Heart right ventricle (tissue), 16 donors: ENCODE measurements at regions not wholly inside any gene's neighbourhood (a gene's known extent, or its start where the extent isn't known, plus 50 kb on each side); places are given as distances from the start of the nearest gene placed in this dataset.
A peak's percentile ranks its signal among the peaks of the same experiment; 100 is the strongest.

Experiments used
- ATAC-seq, 8 donors: fragments of 200-7000 bp; cut with Tn5 transposase; one replicate each; pipeline ENCODE4 v1.9.1; 2020; ENCODE audit warnings: mild to moderate bottlenecking in 8 of 8, moderate library complexity in 8 of 8, moderate number of reproducible peaks in 1 of 8
- DNase-seq, 2 donors: peaks; one replicate each; pipeline ENCODE4 v3.0.0-alpha.2; 2020
- H3K27ac ChIP-seq, 10 donors: fragments of 200-600 bp; sonication (generic) in 2 of 10; one replicate each; pipeline versions ENCODE4 v1.5.0 to v1.8.0; 2020 to 2022; ENCODE audit warnings: mild to moderate bottlenecking in 3 of 10
- H3K27me3 ChIP-seq, 7 donors: fragments of 200-600 bp; one replicate each; pipeline ENCODE4 v1.8.0; 2021 to 2022; ENCODE audit warnings: mild to moderate bottlenecking in 2 of 7
- H3K36me3 ChIP-seq, 9 donors: fragments of 200-600 bp; sonication (generic) in 1 of 9; one replicate each; pipeline versions ENCODE4 v1.5.0 to v1.8.0; 2020 to 2022; ENCODE audit warnings: mild to moderate bottlenecking in 2 of 9
- H3K4me1 ChIP-seq, 9 donors: fragments of 200-600 bp; sonication (generic) in 1 of 9; one replicate each; pipeline versions ENCODE4 v1.5.0 to v1.8.0; 2020 to 2022; ENCODE audit warnings: mild to moderate bottlenecking in 4 of 9
- H3K4me3 ChIP-seq, 10 donors: fragments of 200-600 bp; sonication (generic) in 2 of 10; one replicate each; pipeline versions ENCODE4 v1.5.0 to v1.8.0; 2020 to 2022; ENCODE audit warnings: mild to moderate bottlenecking in 7 of 10, moderate library complexity in 2 of 10
- H3K9me3 ChIP-seq, 11 donors: fragments of 200-600 bp in 10 of 11; sonication (generic) in 2 of 11; one replicate each; pipeline versions ENCODE4 v1.5.0 to v1.8.0; 2013 to 2022; ENCODE audit warnings: mild to moderate bottlenecking in 2 of 11, control low read depth in 1 of 11, moderate library complexity in 1 of 11
- WGBS, 2 donors: extraction: QIAGEN DNeasy Blood & Tissue Kit; methylation state at CpG; one replicate each; pipeline ENCODE4 v1.1.7; 2013; ENCODE audit warnings: inconsistent platforms in 1 of 2; 5-methylcytosine and 5-hydroxymethylcytosine counted together
- intact Hi-C, 10 donors: fragments of 100-400 bp; cut with DNase I; formaldehyde crosslinking; loops; one replicate each; pipeline versions ENCODE4 v1.11.1 to v1.14.2; 2022
- TF ChIP-seq, protein P1 (sequence below), 9 donors: fragments of 200-600 bp; sonication (generic) in 2 of 9; IDR thresholded peaks; one replicate each; pipeline versions ENCODE4 v1.5.0 to v1.8.0; 2021 to 2022; ENCODE audit warnings: antibody characterized with exemption in 9 of 9, mild to moderate bottlenecking in 5 of 9, moderate library complexity in 1 of 9
- donor health status: Arrhythmogenic right ventricular cardiomyopathy.
- donor health status: ischemic (EF 13 %, LVEDD 7.1; RV severe dilation, severe dysfunction).
- donor health status: healthy with polysubstance abuse.
- donor health status: DM: no; HTN: yes; CAD: no.
- donor health status: DM: no; HTN: no; CAD: no.
- donor health status: ischemic (EF 25% LVEDD 6.9; RV normal size, moderate dysfunction).
- donor health status: ischemic (EF 25% LVEDD 5.7; RV mildly dilated, moderate dysfunction).
- donor health status: healthy.
- donor health status: DM: yes; HTN: yes; CAD: no.
- donor health status: Ischemic cardiomyopathy.
- donor health status: ischemic (EF 35%, LVEDD 5.7; RV mildly dilated, moderate dysfunction).
- donor health status: nonischemic (EF 11% LVEDD 7.7; RV severe dilation, severe dysfunction).
- donor health status: DM: yes; HTN: yes; CAD: no.
- donor health status: PGD.
- donor health status: ischemic (EF 29% LVEDD 5.4; RV normal size, mild dysfunction).
- donor health status: nonischemic (EF 23%, LVEDD 6.1; RV moderate dilation, normal function).

DNA sequence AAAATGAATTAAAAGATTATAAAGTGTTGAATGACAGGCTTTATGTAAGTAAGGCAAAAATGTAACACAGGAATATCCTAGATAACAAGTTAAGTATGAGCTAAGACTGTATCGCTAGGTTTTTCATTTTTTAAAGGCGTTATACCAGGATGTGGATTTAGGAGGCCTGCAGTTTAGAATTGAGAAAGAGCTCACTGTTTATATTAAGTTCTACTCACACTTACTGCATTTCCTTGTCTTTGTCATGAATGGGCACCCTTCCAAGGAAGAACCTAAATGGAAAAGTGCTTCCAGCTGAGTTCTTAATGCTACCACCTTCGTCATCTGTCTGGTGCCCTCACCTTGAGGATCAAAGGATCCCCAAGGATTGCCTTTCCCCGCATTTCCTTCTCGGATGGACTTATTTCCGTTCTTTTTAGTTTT, 148.7 kb downstream of the SOX4 start:
- H3K27ac ChIP-seq, result peak overlapping the region in 4 of 10 donors; percentile 2 to 67 (median 27)
- WGBS, 2 donors, result 55 to 61% methylated on average over 6 of the region's 6 CpGs

DNA sequence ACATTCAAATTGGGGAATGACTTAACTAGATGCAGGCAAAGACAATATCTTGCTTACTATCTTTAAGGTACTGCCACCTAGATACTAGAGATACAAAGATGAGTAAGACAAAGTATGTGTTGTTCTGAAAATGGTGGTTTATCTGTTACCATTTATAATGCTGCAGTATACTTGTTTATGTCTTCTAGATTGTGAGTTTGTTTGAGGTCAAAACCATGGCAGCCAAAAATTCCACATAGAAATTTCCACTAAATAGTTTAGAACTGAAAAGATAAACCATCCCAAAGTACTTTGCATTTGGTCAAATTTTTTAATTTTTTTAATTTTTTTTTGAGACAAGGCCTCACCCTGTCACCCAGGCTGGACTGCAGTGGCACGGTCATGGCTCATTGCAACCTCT, 150.8 kb downstream of the SOX4 start:
- no peaks in the 10 kb centered on the region for H3K27me3 ChIP-seq
- H3K36me3 ChIP-seq, result no peaks in the 10 kb centered on the region
- no peak overlapping the region for H3K27ac ChIP-seq
- TF ChIP-seq, protein P1, sequence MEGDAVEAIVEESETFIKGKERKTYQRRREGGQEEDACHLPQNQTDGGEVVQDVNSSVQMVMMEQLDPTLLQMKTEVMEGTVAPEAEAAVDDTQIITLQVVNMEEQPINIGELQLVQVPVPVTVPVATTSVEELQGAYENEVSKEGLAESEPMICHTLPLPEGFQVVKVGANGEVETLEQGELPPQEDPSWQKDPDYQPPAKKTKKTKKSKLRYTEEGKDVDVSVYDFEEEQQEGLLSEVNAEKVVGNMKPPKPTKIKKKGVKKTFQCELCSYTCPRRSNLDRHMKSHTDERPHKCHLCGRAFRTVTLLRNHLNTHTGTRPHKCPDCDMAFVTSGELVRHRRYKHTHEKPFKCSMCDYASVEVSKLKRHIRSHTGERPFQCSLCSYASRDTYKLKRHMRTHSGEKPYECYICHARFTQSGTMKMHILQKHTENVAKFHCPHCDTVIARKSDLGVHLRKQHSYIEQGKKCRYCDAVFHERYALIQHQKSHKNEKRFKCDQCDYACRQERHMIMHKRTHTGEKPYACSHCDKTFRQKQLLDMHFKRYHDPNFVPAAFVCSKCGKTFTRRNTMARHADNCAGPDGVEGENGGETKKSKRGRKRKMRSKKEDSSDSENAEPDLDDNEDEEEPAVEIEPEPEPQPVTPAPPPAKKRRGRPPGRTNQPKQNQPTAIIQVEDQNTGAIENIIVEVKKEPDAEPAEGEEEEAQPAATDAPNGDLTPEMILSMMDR (IDR thresholded peaks at IDR 0.05), result no peak
- no peak for ATAC-seq
- H3K4me1 ChIP-seq, result peaks cover 0 to 30% (median 18%) of the 10 kb centered on the region in 9 donors
- no peaks in the 10 kb centered on the region for H3K9me3 ChIP-seq
- 97 to 98% methylated on average over 1 of the region's 1 CpG for WGBS, 2 donors
- H3K4me3 ChIP-seq, result no peak overlapping the region
- intact Hi-C loops, result loop anchor here in 1 of 10 donors (10.0 kb wide), 1 partner anchor 150 kb away; the partner anchor contains the start of gene SOX4
- no peak for DNase-seq

More for the DNA sequence above, 148.7 kb downstream of the SOX4 start:
- intact Hi-C loops, result loop anchor here in 1 of 10 donors (10.0 kb wide), 1 partner anchor 147 kb away; the partner anchor contains the start of gene SOX4
- Histone ChIP-seq H3K4me3 (no peak overlapping the region), H3K36me3 (no peaks in the 10 kb centered on the region), H3K9me3 (no peaks in the 10 kb centered on the region), H3K4me1 (peaks cover 0 to 30% (median 18%) of the 10 kb centered on the region in 9 donors), H3K27me3 (no peaks in the 10 kb centered on the region)
- TF ChIP-seq, protein P1 (IDR thresholded peaks at IDR 0.05), result no peak
- DNase-seq (no peak), ATAC-seq (peak in 2 of 8 donors; percentile 33 to 53)

DNA sequence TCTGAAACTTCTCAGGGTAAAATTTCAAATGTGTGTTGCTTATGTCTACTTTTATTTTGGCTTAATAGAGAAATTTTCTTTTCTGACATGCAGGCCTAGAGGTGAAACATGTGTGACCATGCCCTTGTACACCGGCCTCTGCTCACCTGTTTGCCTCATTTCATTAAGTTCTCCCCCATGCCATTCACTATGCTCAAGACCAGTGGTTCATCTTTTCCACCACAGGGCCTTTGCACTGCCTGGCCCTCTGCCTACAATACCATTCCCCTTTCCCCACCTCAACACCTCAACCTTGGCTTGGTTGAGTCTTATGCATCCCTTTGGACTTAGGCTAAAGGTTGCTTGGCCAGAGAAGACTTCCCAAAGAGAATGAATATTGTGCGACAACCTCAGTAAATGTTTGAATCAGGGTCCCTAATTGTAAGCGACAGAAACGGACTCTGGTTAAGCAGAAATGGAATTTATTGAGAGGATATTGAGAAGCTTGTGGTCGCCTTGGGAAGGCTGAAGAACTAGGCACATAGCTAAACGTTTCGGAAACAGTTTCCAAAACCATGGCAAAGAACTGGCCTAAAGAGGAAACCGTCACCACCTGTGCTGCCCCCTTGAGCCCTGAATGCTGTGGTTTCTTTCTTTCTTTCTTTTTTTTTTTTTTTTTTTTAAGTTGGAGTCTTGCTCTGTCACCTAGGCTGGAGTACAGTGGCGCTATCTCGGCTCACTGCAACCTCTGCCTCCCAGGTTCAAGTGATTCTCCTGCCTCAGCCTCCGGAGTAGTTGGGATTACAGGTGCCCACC, 152.2 kb downstream of the SOX4 start:
- TF ChIP-seq, protein P1 (IDR thresholded peaks at IDR 0.05), result no peak
- DNase-seq (no peak), ATAC-seq (no peak)
- Histone ChIP-seq H3K4me3 (no peak overlapping the region), H3K9me3 (no peaks in the 10 kb centered on the region), H3K27me3 (no peaks in the 10 kb centered on the region), H3K4me1 (peaks cover 0 to 22% (median 18%) of the 10 kb centered on the region in 9 donors), H3K27ac (no peak overlapping the region), H3K36me3 (no peaks in the 10 kb centered on the region)
- 92 to 97% methylated on average over 11 of the region's 11 CpGs for WGBS, 2 donors
- intact Hi-C loops, result loop anchor here in 1 of 10 donors (10.0 kb wide), 1 partner anchor 151 kb away; the partner anchor contains the start of gene SOX4

DNA sequence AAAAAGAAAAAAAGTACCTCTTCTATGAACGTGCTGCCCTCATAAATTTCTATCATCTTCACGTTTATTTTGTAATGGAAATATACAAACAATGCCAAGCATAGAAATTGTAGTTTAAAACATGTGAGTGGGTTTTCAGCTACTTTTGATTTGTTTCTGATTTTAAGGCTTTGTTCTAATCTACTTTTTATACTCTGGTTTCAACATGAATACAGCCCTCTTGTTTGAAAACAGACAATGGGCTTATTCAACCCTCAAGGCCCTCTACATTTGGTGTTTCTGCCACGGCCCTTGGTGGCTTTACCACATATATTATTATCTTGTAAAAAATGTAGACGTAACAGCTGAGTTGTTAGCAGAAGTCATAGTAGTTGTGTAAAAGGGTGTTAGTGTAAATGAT, 153.9 kb downstream of the SOX4 start:
- no peak overlapping the region for H3K27ac ChIP-seq
- no peak overlapping the region for H3K4me3 ChIP-seq
- TF ChIP-seq, protein P1 (IDR thresholded peaks at IDR 0.05), result no peak
- H3K9me3 ChIP-seq, result no peaks in the 10 kb centered on the region
- DNase-seq, result no peak
- ATAC-seq, result no peak
- H3K27me3 ChIP-seq, result no peaks in the 10 kb centered on the region
- WGBS, 2 donors, result 82 to 91% methylated on average over 4 of the region's 4 CpGs
- H3K4me1 ChIP-seq, result peaks cover 0 to 5% (median 4%) of the 10 kb centered on the region in 9 donors
- no peaks in the 10 kb centered on the region for H3K36me3 ChIP-seq
- intact Hi-C loops, result loop anchor here in 1 of 10 donors (10.0 kb wide), 1 partner anchor 153 kb away; the partner anchor contains the start of gene SOX4
